Spleen (tissue), 7 donors: ENCODE measurements at regions not wholly inside any gene's neighbourhood (a gene's known extent, or its start where the extent isn't known, plus 50 kb on each side); places are given as distances from the start of the nearest gene placed in this dataset.

Source experiments
- POLR2A ChIP-seq, 3 donors: fragments of 450-650 bp; IDR thresholded peaks; one replicate each; pipeline ENCODE4 v1.5.1; 2017; ENCODE audit warnings: antibody characterized with exemption in 3 of 3, mild to moderate bottlenecking in 1 of 3
- POLR2AphosphoS5 ChIP-seq, 3 donors: sonication (generic); formaldehyde crosslinking; IDR thresholded peaks; one replicate each; pipeline ENCODE4 v1.5.1; 2017; ENCODE audit warnings: antibody characterized with exemption in 3 of 3
- TF ChIP-seq, protein P1 (sequence below), 11 experiments: fragments of 200-600 bp in 7 of 11; fragments of 450-650 bp in 4 of 11; sonication (generic) in 4 of 11; IDR thresholded peaks in 8 of 11; conservative IDR thresholded peaks in 3 of 11; 1 replicate in 7 of 11; 2 replicates in 4 of 11; pipeline versions ENCODE4 v1.4.0 to v1.8.0; 2016 to 2021; ENCODE audit warnings: antibody characterized with exemption in 11 of 11, inconsistent platforms in 4 of 11, mild to moderate bottlenecking in 1 of 11
- donor health status: DM: no; HTN: no; CAD: no; lungs with moderate emphysema.
- donor health status: DM: no; HTN: no; CAD: no.
- donor health status: DM: no; HTN: no; CAD: no.

DNA sequence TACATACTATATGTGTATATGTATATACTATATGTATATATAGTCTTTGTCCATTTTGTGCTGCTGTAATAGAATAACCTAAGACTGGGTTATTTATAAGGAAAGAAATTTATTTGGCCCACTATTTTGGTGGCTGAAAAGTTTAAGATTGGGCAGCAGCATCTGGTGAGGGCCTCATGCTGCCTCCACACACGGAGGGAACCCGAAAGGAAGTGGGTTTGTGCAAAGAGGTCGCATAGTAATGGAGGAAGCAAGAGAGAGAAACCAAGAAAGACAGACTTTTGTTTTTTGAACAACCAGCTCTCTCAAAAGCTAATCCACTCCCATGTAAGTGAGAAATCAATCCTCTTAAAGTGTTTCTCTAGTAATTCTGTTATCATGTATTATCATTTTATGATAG, 1147.3 kb downstream of the NCAM2 start:
- TF ChIP-seq, protein P1, sequence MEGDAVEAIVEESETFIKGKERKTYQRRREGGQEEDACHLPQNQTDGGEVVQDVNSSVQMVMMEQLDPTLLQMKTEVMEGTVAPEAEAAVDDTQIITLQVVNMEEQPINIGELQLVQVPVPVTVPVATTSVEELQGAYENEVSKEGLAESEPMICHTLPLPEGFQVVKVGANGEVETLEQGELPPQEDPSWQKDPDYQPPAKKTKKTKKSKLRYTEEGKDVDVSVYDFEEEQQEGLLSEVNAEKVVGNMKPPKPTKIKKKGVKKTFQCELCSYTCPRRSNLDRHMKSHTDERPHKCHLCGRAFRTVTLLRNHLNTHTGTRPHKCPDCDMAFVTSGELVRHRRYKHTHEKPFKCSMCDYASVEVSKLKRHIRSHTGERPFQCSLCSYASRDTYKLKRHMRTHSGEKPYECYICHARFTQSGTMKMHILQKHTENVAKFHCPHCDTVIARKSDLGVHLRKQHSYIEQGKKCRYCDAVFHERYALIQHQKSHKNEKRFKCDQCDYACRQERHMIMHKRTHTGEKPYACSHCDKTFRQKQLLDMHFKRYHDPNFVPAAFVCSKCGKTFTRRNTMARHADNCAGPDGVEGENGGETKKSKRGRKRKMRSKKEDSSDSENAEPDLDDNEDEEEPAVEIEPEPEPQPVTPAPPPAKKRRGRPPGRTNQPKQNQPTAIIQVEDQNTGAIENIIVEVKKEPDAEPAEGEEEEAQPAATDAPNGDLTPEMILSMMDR (IDR thresholded peaks at IDR 0.05 in 8 of 11, conservative IDR thresholded peaks at IDR 0.05 in 3 of 11) = no peak
- no peak for TF ChIP-seq POLR2AphosphoS5 (IDR thresholded peaks at IDR 0.05)
- TF ChIP-seq POLR2A (IDR thresholded peaks at IDR 0.05) = no peak
